Muscle layer of duodenum (tissue), 2 donors: ENCODE measurements at regions not wholly inside any gene's neighbourhood (a gene's known extent, or its start where the extent isn't known, plus 50 kb on each side); places are given as distances from the start of the nearest gene placed in this dataset.

ENCODE experiments used
- H3K27ac ChIP-seq: one replicate; pipeline ENCODE4 v1.7.0; 2013; ENCODE audit warnings: mild to moderate bottlenecking, low read length
- H3K27me3 ChIP-seq: one replicate; pipeline ENCODE4 v1.7.0; 2013; ENCODE audit warnings: low read depth, mild to moderate bottlenecking, control low read depth, low read length
- H3K36me3 ChIP-seq, 2 donors: one replicate each; pipeline ENCODE4 v1.7.0; 2013; ENCODE audit warnings: low read length in 2 of 2, control low read depth in 1 of 2, mild to moderate bottlenecking in 1 of 2; ENCODE audit not compliant: insufficient read depth in 2 of 2, control insufficient read depth in 1 of 2
- H3K4me1 ChIP-seq, 2 donors: one replicate each; pipeline ENCODE4 v1.7.0; 2013; ENCODE audit warnings: low read length in 2 of 2, mild to moderate bottlenecking in 2 of 2, control low read depth in 1 of 2, moderate library complexity in 1 of 2; ENCODE audit not compliant: insufficient read depth in 2 of 2, control insufficient read depth in 1 of 2
- H3K4me3 ChIP-seq, 2 donors: one replicate each; pipeline ENCODE4 v1.7.0; 2013; ENCODE audit warnings: low read length in 2 of 2, low read depth in 1 of 2, mild to moderate bottlenecking in 1 of 2
- H3K9me3 ChIP-seq, 2 donors: one replicate each; pipeline ENCODE4 v1.7.0; 2013; ENCODE audit warnings: low read length in 2 of 2, control low read depth in 1 of 2, mild to moderate bottlenecking in 1 of 2; ENCODE audit not compliant: control insufficient read depth in 1 of 2
- donor health status: healthy.

- H3K4me1 ChIP-seq: no peaks in the 10 kb centered on the region
- H3K4me3 ChIP-seq: no peak overlapping the region
- no peaks in the 10 kb centered on the region for H3K36me3 ChIP-seq
- H3K27me3 ChIP-seq: no peaks in the 10 kb centered on the region
- no peaks in the 10 kb centered on the region for H3K9me3 ChIP-seq
- no peak overlapping the region for H3K27ac ChIP-seq
Measured at GRCh38 chr2:4427083-4427482, 723.7 kb downstream of the DCDC2C start.

- H3K27me3 ChIP-seq: no peaks in the 10 kb centered on the region
- no peak overlapping the region for H3K27ac ChIP-seq
- H3K36me3 ChIP-seq: no peaks in the 10 kb centered on the region
- H3K4me3 ChIP-seq: no peak overlapping the region
- no peaks in the 10 kb centered on the region for H3K4me1 ChIP-seq
- no peaks in the 10 kb centered on the region for H3K9me3 ChIP-seq
Measured at GRCh38 chr2:4445821-4446220, 742.4 kb downstream of the DCDC2C start.

GRCh38 chr2:4454907-4455306 is 751.5 kb downstream of the DCDC2C start:
- no peak overlapping the region for H3K27ac ChIP-seq
- no peaks in the 10 kb centered on the region for H3K4me1 ChIP-seq
- H3K27me3 ChIP-seq: no peaks in the 10 kb centered on the region
- H3K4me3 ChIP-seq: no peak overlapping the region
- no peaks in the 10 kb centered on the region for H3K9me3 ChIP-seq
- no peaks in the 10 kb centered on the region for H3K36me3 ChIP-seq

- no peaks in the 10 kb centered on the region for H3K27me3 ChIP-seq
- no peak overlapping the region for H3K4me3 ChIP-seq
- H3K36me3 ChIP-seq: no peaks in the 10 kb centered on the region
- no peaks in the 10 kb centered on the region for H3K9me3 ChIP-seq
- no peak overlapping the region for H3K27ac ChIP-seq
- no peaks in the 10 kb centered on the region for H3K4me1 ChIP-seq
Measured at GRCh38 chr2:4455486-4456155, 752.2 kb downstream of the DCDC2C start.

GRCh38 chr2:4464634-4465266 is 761.4 kb downstream of the DCDC2C start:
- Histone ChIP-seq H3K27ac (no peak overlapping the region), H3K36me3 (no peaks in the 10 kb centered on the region), H3K4me3 (no peak overlapping the region), H3K4me1 (no peaks in the 10 kb centered on the region), H3K27me3 (no peaks in the 10 kb centered on the region), H3K9me3 (no peaks in the 10 kb centered on the region)

GRCh38 chr2:4465671-4466070 is 762.3 kb downstream of the DCDC2C start:
- Histone ChIP-seq H3K9me3 (no peaks in the 10 kb centered on the region), H3K27ac (no peak overlapping the region), H3K27me3 (no peaks in the 10 kb centered on the region), H3K4me1 (no peaks in the 10 kb centered on the region), H3K4me3 (no peak overlapping the region), H3K36me3 (no peaks in the 10 kb centered on the region)

GRCh38 chr2:4475618-4476017 is 772.2 kb downstream of the DCDC2C start:
- no peaks in the 10 kb centered on the region for H3K27me3 ChIP-seq
- no peak overlapping the region for H3K27ac ChIP-seq
- H3K36me3 ChIP-seq: no peaks in the 10 kb centered on the region
- peaks cover 0 to 9% of the 10 kb centered on the region in 2 donors for H3K9me3 ChIP-seq
- H3K4me3 ChIP-seq: no peak overlapping the region
- no peaks in the 10 kb centered on the region for H3K4me1 ChIP-seq

GRCh38 chr2:4483050-4483449 is 779.7 kb downstream of the DCDC2C start:
- H3K27me3 ChIP-seq: no peaks in the 10 kb centered on the region
- H3K27ac ChIP-seq: no peak overlapping the region
- H3K36me3 ChIP-seq: no peaks in the 10 kb centered on the region
- H3K4me1 ChIP-seq: no peaks in the 10 kb centered on the region
- peaks cover 0 to 4% of the 10 kb centered on the region in 2 donors for H3K9me3 ChIP-seq
- H3K4me3 ChIP-seq: no peak overlapping the region

GRCh38 chr2:4486971-4487370 is 783.6 kb downstream of the DCDC2C start:
- Histone ChIP-seq H3K9me3 (no peaks in the 10 kb centered on the region), H3K36me3 (no peaks in the 10 kb centered on the region), H3K4me1 (no peaks in the 10 kb centered on the region), H3K4me3 (no peak overlapping the region), H3K27ac (no peak overlapping the region), H3K27me3 (no peaks in the 10 kb centered on the region)

- no peaks in the 10 kb centered on the region for H3K4me1 ChIP-seq
- no peak overlapping the region for H3K4me3 ChIP-seq
- no peaks in the 10 kb centered on the region for H3K9me3 ChIP-seq
- no peaks in the 10 kb centered on the region for H3K27me3 ChIP-seq
- H3K27ac ChIP-seq: no peak overlapping the region
- H3K36me3 ChIP-seq: no peaks in the 10 kb centered on the region
Measured at GRCh38 chr2:4499316-4500030, 796.1 kb downstream of the DCDC2C start.

- H3K36me3 ChIP-seq: no peaks in the 10 kb centered on the region
- H3K27me3 ChIP-seq: no peaks in the 10 kb centered on the region
- H3K27ac ChIP-seq: no peak overlapping the region
- H3K4me3 ChIP-seq: no peak overlapping the region
- no peaks in the 10 kb centered on the region for H3K9me3 ChIP-seq
- H3K4me1 ChIP-seq: no peaks in the 10 kb centered on the region
Measured at GRCh38 chr2:4501525-4501924, 798.1 kb downstream of the DCDC2C start.
